ENCODE measurements at regions not wholly inside any gene's neighbourhood (a gene's known extent, or its start where the extent isn't known, plus 50 kb on each side); places are given as distances from the start of the nearest gene placed in this dataset.

DNA sequence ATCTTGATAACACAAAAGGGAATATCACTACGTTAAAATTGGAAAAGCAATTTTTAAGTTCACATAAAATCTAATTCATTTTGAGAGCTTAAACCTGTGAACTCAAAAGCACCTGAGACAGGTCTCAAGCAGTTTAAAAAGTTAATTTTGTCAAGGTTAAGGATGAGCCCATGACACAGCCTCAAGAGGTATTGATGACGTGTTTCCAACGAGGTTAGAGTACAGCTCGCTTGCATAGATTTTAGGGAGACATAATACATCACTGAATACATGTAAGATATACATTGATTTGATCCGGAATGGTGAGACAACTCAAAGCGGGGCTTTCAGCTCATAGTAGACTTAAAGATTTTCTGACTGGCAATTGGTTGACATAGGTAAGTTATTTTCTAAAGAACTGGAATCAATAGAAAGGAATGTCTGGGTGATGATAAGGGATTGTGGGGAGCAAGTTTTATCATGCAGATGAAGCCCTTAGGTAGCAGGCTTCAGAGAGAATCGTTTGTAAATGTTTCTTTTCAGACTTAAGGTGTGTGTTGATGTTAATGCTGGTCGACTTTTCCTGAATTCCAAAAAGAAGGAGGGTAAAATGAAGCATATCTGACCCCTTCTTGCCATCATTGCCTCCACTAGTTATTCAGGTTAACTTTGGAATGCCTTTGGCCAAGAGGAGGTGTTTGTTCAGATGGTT lies 2890.6 kb downstream of the PCDH9 start:
- Histone ChIP-seq H4K20me1 (no peaks in the 10 kb centered on the region), H3K27me3 (no peaks in the 10 kb centered on the region), H3K27ac (no peak overlapping the region), H3K4me3 (no peak overlapping the region), H3K9me3 (peaks cover 1% of the 10 kb centered on the region; the same call in 1 of the 2 replicates), H3K4me2 (no peak overlapping the region), H3K36me3 (no peaks in the 10 kb centered on the region), H3K4me1 (no peaks in the 10 kb centered on the region), H3K9ac (no peak overlapping the region)
- TF ChIP-seq Cebpa-rat (IDR thresholded peaks at IDR 0.05), result no peak

DNA sequence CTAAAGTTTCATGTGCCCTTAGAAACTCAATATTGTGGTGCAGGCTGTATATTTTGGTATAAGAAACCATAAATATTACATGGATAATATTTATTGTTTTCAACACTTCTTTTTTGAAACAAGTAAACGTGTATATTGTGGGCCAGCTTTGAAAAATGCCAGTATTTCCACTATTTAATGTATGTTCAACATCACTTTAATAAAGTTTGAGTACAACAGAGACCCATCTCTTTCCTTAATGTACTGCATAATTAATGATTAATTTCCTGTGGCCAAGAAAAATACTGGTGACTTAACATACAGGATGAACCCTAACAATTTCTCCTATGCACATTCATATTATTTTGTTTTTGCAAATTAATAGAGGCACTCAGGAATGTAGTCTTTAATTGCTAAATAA lies 2891.5 kb downstream of the PCDH9 start:
- Histone ChIP-seq H3K27me3 (no peaks in the 10 kb centered on the region), H3K4me3 (no peak overlapping the region), H3K4me2 (no peak overlapping the region), H3K4me1 (no peaks in the 10 kb centered on the region), H3K36me3 (no peaks in the 10 kb centered on the region), H3K27ac (no peak overlapping the region), H3K9me3 (peaks cover 10% of the 10 kb centered on the region), H4K20me1 (no peaks in the 10 kb centered on the region), H3K9ac (no peak overlapping the region)
- no peak for TF ChIP-seq Cebpa-rat (IDR thresholded peaks at IDR 0.05)

DNA sequence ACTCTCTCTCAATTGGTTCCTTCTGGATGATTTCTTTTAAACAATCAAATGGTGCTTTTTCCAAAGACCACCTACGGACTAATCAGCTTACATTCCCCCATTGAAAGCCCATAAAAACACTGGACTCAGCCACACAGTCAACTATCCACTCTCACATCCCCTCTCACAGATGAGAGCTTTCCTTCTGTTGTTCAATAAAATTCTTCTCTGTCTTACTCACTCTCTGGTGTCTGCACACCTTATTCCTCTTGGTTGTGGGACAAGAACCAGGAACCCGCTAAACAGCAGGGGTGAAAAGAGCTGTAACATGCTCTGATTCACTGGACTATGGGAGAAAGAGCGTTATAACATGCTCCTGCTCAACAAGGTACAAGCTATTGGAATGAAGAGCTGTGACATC lies 2896.2 kb downstream of the PCDH9 start:
- Histone ChIP-seq H3K36me3 (no peaks in the 10 kb centered on the region), H3K4me3 (no peak overlapping the region), H3K4me1 (no peaks in the 10 kb centered on the region), H3K27me3 (no peaks in the 10 kb centered on the region), H3K27ac (no peak overlapping the region), H3K9ac (no peak overlapping the region), H4K20me1 (no peaks in the 10 kb centered on the region), H3K9me3 (peaks cover 18% of the 10 kb centered on the region), H3K4me2 (no peak overlapping the region)
- no peak for TF ChIP-seq Cebpa-rat (IDR thresholded peaks at IDR 0.05)

DNA sequence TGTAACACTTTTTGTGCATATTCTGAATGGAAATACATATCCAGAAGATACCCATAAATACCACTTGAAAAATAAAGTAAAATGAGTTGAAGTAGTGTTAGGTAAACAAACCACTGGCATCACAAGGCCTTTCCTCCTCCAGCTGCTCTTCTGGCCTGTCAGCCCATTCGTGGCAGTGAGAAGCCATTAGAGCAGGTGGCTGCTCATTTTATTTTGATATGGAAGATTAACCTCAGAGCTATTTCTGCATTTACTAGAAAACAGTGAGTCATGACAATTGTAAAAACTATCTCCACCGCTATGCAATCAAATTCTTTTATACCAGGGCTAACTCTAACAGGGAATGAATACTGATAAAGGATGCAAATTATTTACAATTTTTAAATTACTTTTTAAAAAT lies 2898.1 kb downstream of the PCDH9 start:
- H3K9ac ChIP-seq, result no peak overlapping the region
- H3K9me3 ChIP-seq, result peaks cover 18% of the 10 kb centered on the region
- no peak overlapping the region for H3K4me3 ChIP-seq
- no peaks in the 10 kb centered on the region for H3K27me3 ChIP-seq
- H3K36me3 ChIP-seq, result no peaks in the 10 kb centered on the region
- no peak overlapping the region for H3K4me2 ChIP-seq
- H3K27ac ChIP-seq, result no peak overlapping the region
- H4K20me1 ChIP-seq, result no peaks in the 10 kb centered on the region
- H3K4me1 ChIP-seq, result no peaks in the 10 kb centered on the region
- TF ChIP-seq Cebpa-rat (IDR thresholded peaks at IDR 0.05), result no peak

DNA sequence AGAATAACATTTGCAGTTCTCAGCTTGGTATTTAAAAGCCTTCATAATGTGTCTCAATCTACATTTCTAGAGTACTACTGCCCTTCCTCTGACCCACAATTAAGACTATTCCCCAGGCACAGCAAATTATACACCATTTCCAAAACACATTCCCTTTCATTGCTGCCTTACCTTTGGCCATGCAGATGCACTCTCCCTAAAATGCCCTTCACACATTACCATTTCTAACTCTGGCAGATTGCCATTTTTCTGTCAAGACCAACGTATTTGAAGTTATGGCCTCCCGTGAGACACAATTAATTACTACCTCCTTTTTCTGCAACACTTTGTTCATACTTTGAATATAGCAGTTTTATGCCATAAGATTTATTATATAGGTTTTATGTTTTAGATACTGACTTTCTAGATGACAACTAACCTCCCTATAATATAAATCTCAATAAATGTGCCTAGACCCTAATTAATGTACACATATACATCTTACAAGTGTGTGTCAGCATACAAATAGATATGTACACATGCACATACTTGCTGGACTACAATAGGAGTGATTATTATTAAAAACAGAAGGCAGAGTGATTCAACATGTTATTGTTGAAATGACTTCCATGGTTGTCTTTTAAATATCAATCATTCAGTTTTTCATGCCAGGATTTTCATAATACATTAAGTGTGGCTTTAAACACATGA lies 2902.5 kb downstream of the PCDH9 start:
- Histone ChIP-seq H3K9ac (no peak overlapping the region), H4K20me1 (no peaks in the 10 kb centered on the region), H3K36me3 (no peaks in the 10 kb centered on the region), H3K4me1 (peaks cover 8% of the 10 kb centered on the region), H3K27me3 (no peaks in the 10 kb centered on the region), H3K4me3 (no peak overlapping the region), H3K4me2 (no peak overlapping the region), H3K27ac (no peak overlapping the region), H3K9me3 (peaks cover 3% of the 10 kb centered on the region; the same call in 1 of the 2 replicates)
- no peak for TF ChIP-seq Cebpa-rat (IDR thresholded peaks at IDR 0.05)

DNA sequence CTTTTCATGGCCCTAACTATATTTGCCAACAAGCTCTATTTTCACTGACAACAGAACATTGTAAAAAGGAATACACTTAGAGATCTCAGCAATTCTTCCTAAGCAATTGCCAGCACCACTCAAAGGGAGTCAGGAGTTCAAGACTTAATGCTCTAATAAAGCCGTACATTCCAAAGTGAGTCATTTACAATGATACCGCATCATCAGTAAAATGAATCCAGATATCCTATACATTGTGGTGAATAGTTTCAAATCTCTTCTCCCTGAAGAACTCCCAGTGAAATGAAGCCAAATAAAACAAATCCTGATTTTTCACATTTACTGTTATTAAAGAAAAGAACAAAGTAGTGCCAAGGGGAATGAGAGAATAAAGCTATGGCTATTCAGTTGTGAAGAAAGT lies 2898.7 kb upstream of the PCDH20 start:
- H4K20me1 ChIP-seq, result no peaks in the 10 kb centered on the region
- no peaks in the 10 kb centered on the region for H3K9me3 ChIP-seq
- no peaks in the 10 kb centered on the region for H3K27me3 ChIP-seq
- H3K4me2 ChIP-seq, result no peak overlapping the region
- no peaks in the 10 kb centered on the region for H3K4me1 ChIP-seq
- H3K27ac ChIP-seq, result no peak overlapping the region
- H3K4me3 ChIP-seq, result no peak overlapping the region
- H3K9ac ChIP-seq, result no peak overlapping the region
- no peaks in the 10 kb centered on the region for H3K36me3 ChIP-seq
- TF ChIP-seq Cebpa-rat (IDR thresholded peaks at IDR 0.05), result no peak

DNA sequence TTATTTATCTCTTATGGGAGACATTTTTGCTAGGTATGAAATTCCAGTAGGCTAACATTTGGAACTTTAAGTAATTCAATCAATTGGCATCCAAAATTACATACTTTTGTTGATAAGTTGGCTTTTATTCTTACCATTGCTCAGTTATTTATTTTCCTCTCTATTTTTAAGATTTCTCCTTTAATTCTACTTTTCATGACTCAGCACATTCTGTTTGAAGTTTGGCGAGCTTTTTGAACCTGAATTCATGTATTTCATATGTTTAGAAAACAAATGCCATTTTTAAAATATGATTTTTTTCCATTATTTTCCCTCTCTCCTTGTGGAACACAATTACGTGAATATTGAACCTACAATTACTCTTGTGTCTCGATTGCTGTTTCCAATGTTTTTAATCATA lies 2896.3 kb upstream of the PCDH20 start:
- TF ChIP-seq Cebpa-rat (IDR thresholded peaks at IDR 0.05), result no peak
- H3K4me2 ChIP-seq, result no peak overlapping the region
- no peak overlapping the region for H3K27ac ChIP-seq
- no peak overlapping the region for H3K9ac ChIP-seq
- no peaks in the 10 kb centered on the region for H3K27me3 ChIP-seq
- H3K9me3 ChIP-seq, result no peaks in the 10 kb centered on the region
- no peaks in the 10 kb centered on the region for H3K4me1 ChIP-seq
- H3K36me3 ChIP-seq, result no peaks in the 10 kb centered on the region
- H4K20me1 ChIP-seq, result no peaks in the 10 kb centered on the region
- no peak overlapping the region for H3K4me3 ChIP-seq

DNA sequence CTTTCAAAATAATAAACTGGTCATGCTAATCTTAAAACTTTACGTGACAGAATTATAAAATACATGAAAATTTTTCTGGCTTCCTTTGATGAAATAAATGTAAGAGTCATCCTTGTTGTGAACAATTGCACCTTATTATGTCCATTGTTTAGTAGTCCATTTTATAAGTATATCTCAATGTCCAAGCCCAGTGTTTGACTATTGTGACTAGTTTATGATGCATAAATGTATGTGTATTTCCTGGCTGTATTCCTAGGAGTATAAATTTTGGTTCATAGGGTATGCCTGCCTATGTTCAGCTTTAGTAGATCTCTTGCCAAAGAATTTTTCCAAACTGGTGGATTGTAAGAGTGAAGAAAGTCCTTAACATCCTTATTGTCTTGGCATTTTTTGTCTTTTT lies 2895.5 kb upstream of the PCDH20 start:
- Histone ChIP-seq H3K27me3 (no peaks in the 10 kb centered on the region), H3K36me3 (no peaks in the 10 kb centered on the region)

DNA sequence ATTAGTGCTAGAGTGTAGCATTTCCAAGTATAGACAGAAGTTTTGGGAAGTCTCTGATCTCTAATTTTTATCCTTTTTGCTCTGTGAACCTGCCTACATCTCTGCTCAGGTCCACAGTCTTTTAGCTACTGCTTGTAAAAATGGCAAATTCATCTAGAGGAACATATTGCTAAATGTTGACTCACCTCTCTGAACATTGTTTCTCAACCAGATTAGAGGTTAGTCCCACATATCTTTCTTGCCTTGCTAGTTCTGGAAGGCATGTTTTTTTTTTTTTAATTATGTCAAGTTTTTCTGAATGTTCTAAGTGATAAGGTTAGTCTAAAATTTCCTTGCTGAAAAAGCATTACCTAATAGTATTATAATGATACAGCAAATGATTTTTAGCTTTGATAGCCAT lies 2889.6 kb upstream of the PCDH20 start:
- Histone ChIP-seq H3K9ac (no peak overlapping the region), H3K4me2 (no peak overlapping the region), H3K36me3 (no peaks in the 10 kb centered on the region), H4K20me1 (no peaks in the 10 kb centered on the region), H3K4me3 (no peak overlapping the region), H3K27ac (no peak overlapping the region), H3K4me1 (no peaks in the 10 kb centered on the region), H3K27me3 (no peaks in the 10 kb centered on the region), H3K9me3 (no peaks in the 10 kb centered on the region)
- no peak for TF ChIP-seq Cebpa-rat (IDR thresholded peaks at IDR 0.05)

More for the DNA sequence above, 2895.5 kb upstream of the PCDH20 start:
- TF ChIP-seq Cebpa-rat (IDR thresholded peaks at IDR 0.05), result no peak
- Histone ChIP-seq H3K4me1 (no peaks in the 10 kb centered on the region), H3K9me3 (no peaks in the 10 kb centered on the region), H3K4me2 (no peak overlapping the region), H3K9ac (no peak overlapping the region), H4K20me1 (no peaks in the 10 kb centered on the region), H3K27ac (no peak overlapping the region), H3K4me3 (no peak overlapping the region)

DNA sequence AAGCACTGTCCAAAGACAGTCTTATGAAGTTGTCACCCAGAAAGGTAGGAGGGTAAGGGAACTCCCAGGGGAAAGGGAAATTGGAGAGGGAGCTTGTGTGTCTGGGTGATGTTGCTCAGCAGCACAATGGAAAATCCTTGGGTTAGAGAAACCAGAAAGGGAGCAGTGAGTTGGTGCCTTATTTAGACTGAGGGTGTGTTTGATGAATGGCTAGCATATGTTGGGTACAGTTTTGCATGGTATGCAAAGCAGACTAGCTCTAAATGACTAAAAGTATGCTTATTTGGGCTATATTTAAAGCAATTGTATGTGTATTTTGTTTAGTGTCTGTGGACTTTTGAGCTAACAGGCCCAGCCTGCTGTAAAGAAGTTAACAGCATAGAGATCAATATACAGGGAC lies 2884.6 kb upstream of the PCDH20 start:
- Histone ChIP-seq H3K9me3 (no peaks in the 10 kb centered on the region), H3K4me2 (no peak overlapping the region)

More for the DNA sequence above, 2884.6 kb upstream of the PCDH20 start:
- H3K4me3 ChIP-seq, result no peak overlapping the region
- H3K4me1 ChIP-seq, result no peaks in the 10 kb centered on the region
- no peak for TF ChIP-seq Cebpa-rat (IDR thresholded peaks at IDR 0.05)
- no peaks in the 10 kb centered on the region for H3K27me3 ChIP-seq
- H4K20me1 ChIP-seq, result no peaks in the 10 kb centered on the region
- H3K36me3 ChIP-seq, result no peaks in the 10 kb centered on the region
- H3K9ac ChIP-seq, result no peak overlapping the region
- H3K27ac ChIP-seq, result no peak overlapping the region

Data from BLaER1 (cell line).